ENCODE measurements at regions not wholly inside any gene's neighbourhood (a gene's known extent, or its start where the extent isn't known, plus 50 kb on each side); places are given as distances from the start of the nearest gene placed in this dataset.

GRCh38 chr12:67727702-67728666 is 79.4 kb downstream of the DYRK2 start:
- Mint-ChIP-seq H3K4me3 (no peak overlapping the region), H3K27ac (peak overlapping the region; percentile 20 to 60 (median 30)), H3K36me3 (ENCODE audit: low read depth) (no peaks in the 10 kb centered on the region), H3K27me3 (ENCODE audit: low read depth) (no peaks in the 10 kb centered on the region), H3K4me1 (peaks cover 42% of the 10 kb centered on the region), H3K9me3 (no peaks in the 10 kb centered on the region)
- TF ChIP-seq, protein P1, sequence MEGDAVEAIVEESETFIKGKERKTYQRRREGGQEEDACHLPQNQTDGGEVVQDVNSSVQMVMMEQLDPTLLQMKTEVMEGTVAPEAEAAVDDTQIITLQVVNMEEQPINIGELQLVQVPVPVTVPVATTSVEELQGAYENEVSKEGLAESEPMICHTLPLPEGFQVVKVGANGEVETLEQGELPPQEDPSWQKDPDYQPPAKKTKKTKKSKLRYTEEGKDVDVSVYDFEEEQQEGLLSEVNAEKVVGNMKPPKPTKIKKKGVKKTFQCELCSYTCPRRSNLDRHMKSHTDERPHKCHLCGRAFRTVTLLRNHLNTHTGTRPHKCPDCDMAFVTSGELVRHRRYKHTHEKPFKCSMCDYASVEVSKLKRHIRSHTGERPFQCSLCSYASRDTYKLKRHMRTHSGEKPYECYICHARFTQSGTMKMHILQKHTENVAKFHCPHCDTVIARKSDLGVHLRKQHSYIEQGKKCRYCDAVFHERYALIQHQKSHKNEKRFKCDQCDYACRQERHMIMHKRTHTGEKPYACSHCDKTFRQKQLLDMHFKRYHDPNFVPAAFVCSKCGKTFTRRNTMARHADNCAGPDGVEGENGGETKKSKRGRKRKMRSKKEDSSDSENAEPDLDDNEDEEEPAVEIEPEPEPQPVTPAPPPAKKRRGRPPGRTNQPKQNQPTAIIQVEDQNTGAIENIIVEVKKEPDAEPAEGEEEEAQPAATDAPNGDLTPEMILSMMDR (IDR thresholded peaks at IDR 0.05; ENCODE audit: unreplicated experiment in 3 of 3), result no peak

GRCh38 chr12:67732857-67733256 is 84.3 kb downstream of the DYRK2 start:
- peak overlapping the region in 1 of 3 experiments; percentile 25 for H3K4me3 Mint-ChIP-seq
- TF ChIP-seq, protein P1 (IDR thresholded peaks at IDR 0.05; ENCODE audit: unreplicated experiment in 3 of 3), result no peak
- no peaks in the 10 kb centered on the region for H3K9me3 Mint-ChIP-seq
- no peaks in the 10 kb centered on the region for H3K27me3 Mint-ChIP-seq (ENCODE audit: low read depth)
- H3K27ac Mint-ChIP-seq, result peak overlapping the region; percentile 68 to 88 (median 87)
- H3K4me1 Mint-ChIP-seq, result peaks cover 32% of the 10 kb centered on the region
- H3K36me3 Mint-ChIP-seq (ENCODE audit: low read depth), result no peaks in the 10 kb centered on the region

DNA sequence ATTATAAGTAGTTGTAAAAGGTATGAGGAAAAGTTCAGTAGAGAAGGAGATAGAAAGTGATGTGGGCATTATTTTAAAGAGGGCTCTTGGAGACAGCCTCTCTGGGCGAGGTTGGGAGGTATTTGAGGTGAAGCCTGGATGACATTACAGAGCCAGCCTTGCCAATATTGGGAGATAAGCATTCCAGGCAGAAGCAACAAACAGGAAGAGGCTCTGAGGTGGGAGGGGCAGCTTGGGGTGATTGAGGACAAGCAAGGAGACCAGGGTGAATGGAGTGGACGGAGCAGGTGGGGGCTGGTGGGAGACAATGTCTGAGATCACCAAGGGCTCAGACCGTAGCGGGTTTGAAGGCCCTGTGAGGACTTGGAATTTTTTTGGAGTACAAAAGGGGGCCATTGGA is 87.3 kb downstream of the DYRK2 start:
- H3K9me3 Mint-ChIP-seq, result no peaks in the 10 kb centered on the region
- TF ChIP-seq, protein P1 (IDR thresholded peaks at IDR 0.05; ENCODE audit: unreplicated experiment in 3 of 3), result no peak
- H3K4me3 Mint-ChIP-seq, result no peak overlapping the region
- H3K36me3 Mint-ChIP-seq (ENCODE audit: low read depth), result no peaks in the 10 kb centered on the region
- no peak overlapping the region for H3K27ac Mint-ChIP-seq
- no peaks in the 10 kb centered on the region for H3K27me3 Mint-ChIP-seq (ENCODE audit: low read depth)
- H3K4me1 Mint-ChIP-seq, result peaks cover 21% of the 10 kb centered on the region

GRCh38 chr12:67740711-67741110 is 92.2 kb downstream of the DYRK2 start:
- TF ChIP-seq, protein P1 (IDR thresholded peaks at IDR 0.05; ENCODE audit: unreplicated experiment in 3 of 3), result no peak
- H3K27ac Mint-ChIP-seq, result no peak overlapping the region
- H3K4me1 Mint-ChIP-seq, result no peaks in the 10 kb centered on the region

DNA sequence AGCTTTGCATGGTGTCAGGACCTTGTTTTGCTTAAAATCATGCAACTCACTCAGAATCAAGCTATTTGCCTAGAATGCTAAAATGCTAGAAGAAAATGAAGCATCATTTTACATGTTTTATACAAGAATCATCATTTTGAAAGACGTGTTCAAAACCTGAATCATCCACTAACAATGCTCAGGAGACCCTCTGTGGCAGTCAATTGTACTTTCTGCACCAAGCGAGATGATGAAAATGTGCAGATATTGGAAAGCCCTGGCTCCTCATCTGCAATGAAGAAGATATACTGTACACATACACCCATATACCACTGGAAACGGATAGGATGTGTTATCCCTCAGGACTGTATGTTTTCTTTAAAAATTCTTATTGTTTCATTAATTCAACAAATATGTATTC is 92.7 kb downstream of the DYRK2 start:
- H3K27ac Mint-ChIP-seq, result no peak overlapping the region
- H3K27me3 Mint-ChIP-seq (ENCODE audit: low read depth), result no peaks in the 10 kb centered on the region
- TF ChIP-seq, protein P1 (IDR thresholded peaks at IDR 0.05; ENCODE audit: unreplicated experiment in 3 of 3), result no peak
- no peak overlapping the region for H3K4me3 Mint-ChIP-seq
- H3K9me3 Mint-ChIP-seq, result no peaks in the 10 kb centered on the region
- no peaks in the 10 kb centered on the region for H3K4me1 Mint-ChIP-seq
- no peaks in the 10 kb centered on the region for H3K36me3 Mint-ChIP-seq (ENCODE audit: low read depth)

More at GRCh38 chr12:67740711-67741110, 92.2 kb downstream of the DYRK2 start:
- no peaks in the 10 kb centered on the region for H3K36me3 Mint-ChIP-seq (ENCODE audit: low read depth)
- no peaks in the 10 kb centered on the region for H3K9me3 Mint-ChIP-seq
- no peak overlapping the region for H3K4me3 Mint-ChIP-seq
- H3K27me3 Mint-ChIP-seq (ENCODE audit: low read depth), result no peaks in the 10 kb centered on the region
